GM23248 (cell line): ENCODE measurements at regions not wholly inside any gene's neighbourhood (a gene's known extent, or its start where the extent isn't known, plus 50 kb on each side); places are given as distances from the start of the nearest gene placed in this dataset.

ENCODE experiments used
- EZH2 ChIP-seq: fragments of 200-600 bp; sonication (generic); IDR thresholded peaks from 2 replicates; pipeline ENCODE4 v1.6.1; 2018; ENCODE audit warnings: antibody characterized with exemption, mild to moderate bottlenecking; ENCODE audit not compliant: insufficient read depth, poor library complexity, severe bottlenecking
- EZH2phosphoT487 ChIP-seq: fragments of 200-600 bp; sonication (generic); IDR thresholded peaks from 2 replicates; pipeline ENCODE4 v1.6.1; 2018; ENCODE audit warnings: antibody characterized with exemption, moderate library complexity, mild to moderate bottlenecking, low read depth; ENCODE audit not compliant: insufficient read depth

DNA sequence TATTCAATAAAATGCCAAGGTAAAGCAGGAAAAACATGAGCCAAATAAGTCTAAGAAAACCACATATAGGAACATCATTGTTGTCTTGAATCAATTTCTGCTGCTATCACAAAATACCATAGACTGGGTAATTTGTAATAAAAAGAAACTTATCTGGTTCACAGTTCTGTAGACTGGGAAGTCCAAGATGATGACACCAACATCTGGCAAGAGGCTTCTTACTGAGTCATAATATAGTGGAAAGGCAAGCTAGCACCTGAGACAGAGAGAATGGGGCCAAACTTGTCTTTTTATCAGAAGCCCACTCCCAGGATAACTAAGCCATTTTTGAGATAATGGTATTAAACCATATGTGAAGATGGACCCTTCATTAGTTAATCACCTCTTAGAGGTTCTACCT lies 975.9 kb downstream of the FLRT2 start:
- no peak for TF ChIP-seq EZH2
- no peak for TF ChIP-seq EZH2phosphoT487
